Body of pancreas (tissue), 4 donors: ENCODE measurements at regions not wholly inside any gene's neighbourhood (a gene's known extent, or its start where the extent isn't known, plus 50 kb on each side); places are given as distances from the start of the nearest gene placed in this dataset.

ENCODE experiments used
- ATAC-seq: fragments of 150-250 bp; one replicate; pipeline ENCODE4 v1.9.1; 2016
- DNase-seq, 4 donors: peaks; one replicate each; pipeline ENCODE4 v3.0.0-alpha.2; 2019
- H3K27ac ChIP-seq, 4 donors: fragments of 200-600 bp; sonication (generic); 1 replicate in 3 of 4; 2 replicates in 1 of 4; pipeline versions ENCODE4 v1.5.1 to v1.6.1; 2016 to 2019; ENCODE audit warnings: mild to moderate bottlenecking in 1 of 4, mixed read lengths in 1 of 4, moderate library complexity in 1 of 4
- H3K27me3 ChIP-seq, 2 donors: fragments of 200-600 bp; sonication (generic); one replicate each; pipeline ENCODE4 v1.6.0; 2016; ENCODE audit warnings: mild to moderate bottlenecking in 1 of 2
- H3K36me3 ChIP-seq, 2 donors: fragments of 200-600 bp; sonication (generic); replicated peaks in 1 of 2; 2 replicates each; pipeline ENCODE4 v1.5.1; 2016; ENCODE audit warnings: low read depth in 2 of 2; ENCODE audit not compliant: insufficient read depth in 1 of 2
- H3K4me1 ChIP-seq: fragments of 200-600 bp; sonication (generic); one replicate; pipeline ENCODE4 v1.6.0; 2016
- H3K4me3 ChIP-seq, 2 donors: fragments of 200-600 bp; sonication (generic); 1 replicate in 1 of 2; 2 replicates in 1 of 2; pipeline ENCODE4 v1.5.1; 2016 to 2019
- H3K9me3 ChIP-seq, 3 donors: fragments of 200-600 bp; sonication (generic); 1 replicate in 2 of 3; 2 replicates in 1 of 3; pipeline ENCODE4 v1.5.1; 2016
- POLR2A ChIP-seq, 3 donors: fragments of 450-650 bp; IDR thresholded peaks; one replicate each; pipeline ENCODE4 v1.6.1; 2016; ENCODE audit warnings: antibody characterized with exemption in 3 of 3, mild to moderate bottlenecking in 2 of 3
- WGBS, 2 donors: methylation state at CpG; one replicate each; pipeline ENCODE4 v1.1.5; 2017; 5-methylcytosine and 5-hydroxymethylcytosine counted together
- intact Hi-C: fragments of 100-400 bp; cut with DNase I; formaldehyde crosslinking; loops from one replicate; pipeline ENCODE4 v1.15.1; 2023
- TF ChIP-seq, protein P1 (sequence below), 7 experiments: fragments of 450-650 bp in 4 of 7; fragments of 200-600 bp in 3 of 7; sonication (generic) in 3 of 7; IDR thresholded peaks; one replicate each; pipeline ENCODE4 v1.5.1; 2016 to 2019; ENCODE audit warnings: antibody characterized with exemption in 7 of 7

DNA sequence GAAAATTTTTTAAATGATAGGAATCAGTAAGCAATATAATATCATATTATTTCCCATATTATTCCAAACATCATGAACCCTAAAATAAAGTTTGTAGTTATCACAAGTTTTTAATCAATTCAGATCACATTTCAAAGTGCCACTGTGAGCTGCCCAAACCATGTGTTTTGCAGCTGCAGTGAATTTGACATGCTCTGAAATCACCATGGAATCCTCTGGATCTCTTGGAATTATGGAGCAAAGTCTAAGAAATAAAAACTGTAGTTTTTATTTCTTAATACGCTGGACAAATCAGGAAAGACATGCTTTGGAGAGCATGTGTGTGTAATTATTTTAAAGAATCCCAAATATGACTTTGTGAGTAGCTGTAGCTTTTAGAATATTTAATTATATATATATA is 262.7 kb downstream of the ANKRD50 start:
- no peak for DNase-seq
- Histone ChIP-seq H3K9me3 (no peaks in the 10 kb centered on the region), H3K4me3 (no peak overlapping the region), H3K27me3 (no peaks in the 10 kb centered on the region), H3K36me3 (no peaks in the 10 kb centered on the region), H3K4me1 (no peaks in the 10 kb centered on the region), H3K27ac (no peak overlapping the region)
- no peak for ATAC-seq
- TF ChIP-seq, protein P1, sequence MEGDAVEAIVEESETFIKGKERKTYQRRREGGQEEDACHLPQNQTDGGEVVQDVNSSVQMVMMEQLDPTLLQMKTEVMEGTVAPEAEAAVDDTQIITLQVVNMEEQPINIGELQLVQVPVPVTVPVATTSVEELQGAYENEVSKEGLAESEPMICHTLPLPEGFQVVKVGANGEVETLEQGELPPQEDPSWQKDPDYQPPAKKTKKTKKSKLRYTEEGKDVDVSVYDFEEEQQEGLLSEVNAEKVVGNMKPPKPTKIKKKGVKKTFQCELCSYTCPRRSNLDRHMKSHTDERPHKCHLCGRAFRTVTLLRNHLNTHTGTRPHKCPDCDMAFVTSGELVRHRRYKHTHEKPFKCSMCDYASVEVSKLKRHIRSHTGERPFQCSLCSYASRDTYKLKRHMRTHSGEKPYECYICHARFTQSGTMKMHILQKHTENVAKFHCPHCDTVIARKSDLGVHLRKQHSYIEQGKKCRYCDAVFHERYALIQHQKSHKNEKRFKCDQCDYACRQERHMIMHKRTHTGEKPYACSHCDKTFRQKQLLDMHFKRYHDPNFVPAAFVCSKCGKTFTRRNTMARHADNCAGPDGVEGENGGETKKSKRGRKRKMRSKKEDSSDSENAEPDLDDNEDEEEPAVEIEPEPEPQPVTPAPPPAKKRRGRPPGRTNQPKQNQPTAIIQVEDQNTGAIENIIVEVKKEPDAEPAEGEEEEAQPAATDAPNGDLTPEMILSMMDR (IDR thresholded peaks at IDR 0.05), result no peak
- TF ChIP-seq POLR2A (IDR thresholded peaks at IDR 0.05), result no peak
- 85% methylated on average over 1 of the region's 1 CpG for WGBS, 2 donors
- intact Hi-C loops, result no loop called here

DNA sequence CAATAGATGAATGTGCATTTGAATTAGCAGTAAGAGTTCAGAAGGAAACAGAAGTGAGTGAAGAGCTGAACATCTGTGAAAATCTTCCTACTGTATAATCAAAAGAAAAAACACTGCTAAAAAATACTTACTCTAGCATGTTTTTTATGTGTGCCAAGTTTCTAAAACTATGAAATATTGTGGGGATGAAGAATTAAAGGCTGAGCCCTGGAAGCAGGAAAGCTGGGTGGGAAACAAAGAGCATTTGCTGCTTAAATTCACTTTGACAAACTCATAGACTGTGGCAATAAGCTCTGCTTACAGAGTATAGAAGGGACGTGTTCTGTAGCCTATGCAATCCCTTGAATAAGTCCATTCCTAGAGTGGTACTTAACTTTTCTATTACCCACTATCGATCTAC is 261.7 kb downstream of the ANKRD50 start:
- Histone ChIP-seq H3K4me1 (no peaks in the 10 kb centered on the region), H3K27ac (no peak overlapping the region), H3K27me3 (no peaks in the 10 kb centered on the region), H3K4me3 (no peak overlapping the region), H3K9me3 (no peaks in the 10 kb centered on the region), H3K36me3 (no peaks in the 10 kb centered on the region)
- intact Hi-C loops, result no loop called here
- WGBS, 2 donors, result 66 to 73% methylated on average over 2 of the region's 2 CpGs
- DNase-seq, result no peak
- no peak for ATAC-seq
- TF ChIP-seq, protein P1 (IDR thresholded peaks at IDR 0.05), result no peak
- no peak for TF ChIP-seq POLR2A (IDR thresholded peaks at IDR 0.05)

DNA sequence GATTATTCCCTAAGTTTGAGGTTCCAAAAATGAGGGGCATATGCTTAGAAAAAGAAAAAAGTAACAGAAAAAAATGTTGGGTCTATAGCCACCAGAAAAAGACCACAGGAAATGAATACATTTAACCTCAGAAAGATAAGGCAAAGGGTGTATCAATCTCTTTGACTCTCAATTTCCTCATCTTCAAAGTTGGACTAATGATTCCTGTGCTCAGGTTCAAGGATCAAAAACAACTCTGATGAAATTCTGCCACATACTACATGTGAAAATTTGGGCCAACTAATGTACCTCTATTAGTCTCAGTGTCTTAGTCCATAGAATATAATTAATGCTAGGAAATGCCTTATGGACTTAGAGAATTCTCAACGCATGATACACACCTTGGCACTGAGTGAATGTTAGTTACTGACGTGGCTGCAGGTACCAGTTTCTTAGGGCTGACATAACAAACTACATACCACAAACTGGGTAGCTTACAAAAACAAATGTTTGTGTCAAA is 257.7 kb downstream of the ANKRD50 start:
- H3K9me3 ChIP-seq, result no peaks in the 10 kb centered on the region
- WGBS, 2 donors, result 75 to 84% methylated on average over 2 of the region's 2 CpGs
- intact Hi-C loops, result no loop called here
- no peak overlapping the region for H3K4me3 ChIP-seq
- DNase-seq, result no peak
- H3K36me3 ChIP-seq, result no peaks in the 10 kb centered on the region
- TF ChIP-seq, protein P1 (IDR thresholded peaks at IDR 0.05), result no peak
- TF ChIP-seq POLR2A (IDR thresholded peaks at IDR 0.05), result no peak
- ATAC-seq, result no peak
- H3K27me3 ChIP-seq, result no peaks in the 10 kb centered on the region
- no peak overlapping the region for H3K27ac ChIP-seq
- no peaks in the 10 kb centered on the region for H3K4me1 ChIP-seq

DNA sequence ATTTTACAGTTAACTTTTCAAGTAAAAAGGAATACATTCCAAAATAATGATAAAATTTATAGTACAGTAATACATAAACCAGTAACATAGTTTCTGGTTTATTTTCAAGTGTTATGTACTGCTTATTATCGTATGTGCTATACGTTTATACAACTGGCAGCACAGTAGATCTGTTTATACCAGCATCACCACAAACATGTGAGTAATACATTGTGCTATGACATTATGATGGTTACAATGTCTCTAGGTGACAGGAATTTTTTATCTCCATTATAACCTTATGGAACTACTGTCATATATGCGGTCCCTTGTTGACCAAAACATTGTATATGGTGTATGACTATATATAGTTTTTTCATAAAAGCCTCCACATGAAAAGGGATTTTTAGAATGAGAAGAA is 256.9 kb downstream of the ANKRD50 start:
- intact Hi-C loops, result no loop called here
- ATAC-seq (no peak), DNase-seq (no peak)
- Histone ChIP-seq H3K9me3 (no peaks in the 10 kb centered on the region), H3K4me3 (no peak overlapping the region), H3K36me3 (no peaks in the 10 kb centered on the region), H3K27me3 (no peaks in the 10 kb centered on the region), H3K27ac (no peak overlapping the region), H3K4me1 (no peaks in the 10 kb centered on the region)
- TF ChIP-seq, protein P1 (IDR thresholded peaks at IDR 0.05), result no peak
- no peak for TF ChIP-seq POLR2A (IDR thresholded peaks at IDR 0.05)
- WGBS, 2 donors, result 82 to 90% methylated on average over 3 of the region's 3 CpGs

DNA sequence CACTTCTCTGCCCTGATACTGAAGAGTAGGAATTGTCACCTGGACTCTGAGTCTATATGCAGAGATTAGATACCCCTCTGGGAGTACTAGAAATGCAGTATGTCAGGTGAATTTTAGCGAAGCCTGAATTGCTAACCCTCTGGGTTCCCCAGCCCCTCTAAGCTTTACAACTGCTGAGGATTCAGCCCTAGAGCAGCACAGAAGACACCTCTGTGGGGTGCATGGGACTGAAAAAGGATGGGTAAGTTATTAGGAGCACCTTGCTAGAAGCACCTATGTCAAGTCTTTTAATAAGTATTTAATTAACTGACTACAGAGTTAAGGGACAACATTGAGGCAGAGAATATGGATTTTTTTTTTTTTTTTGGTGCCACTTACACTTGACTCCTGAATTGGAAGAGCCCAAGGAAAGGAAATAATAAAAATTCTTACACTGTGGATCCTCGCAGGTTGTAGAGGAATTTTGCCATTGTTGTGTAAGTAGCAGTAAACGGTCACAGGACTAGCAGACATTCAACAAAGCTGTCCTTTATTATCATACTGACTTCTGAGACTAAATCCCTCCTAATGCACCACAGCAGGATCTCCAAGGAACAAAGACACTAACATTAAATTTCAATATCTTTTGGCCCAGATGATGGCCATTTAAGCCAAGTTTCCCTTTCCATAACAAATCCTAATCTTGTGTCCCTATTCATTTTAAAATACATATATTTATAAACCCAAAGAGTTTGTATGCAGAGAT is 253.2 kb downstream of the ANKRD50 start:
- DNase-seq, result no peak
- Histone ChIP-seq H3K4me3 (no peak overlapping the region), H3K9me3 (peaks cover 0 to 9% (median 0%) of the 10 kb centered on the region in 3 donors), H3K27me3 (no peaks in the 10 kb centered on the region), H3K4me1 (no peaks in the 10 kb centered on the region), H3K36me3 (no peaks in the 10 kb centered on the region), H3K27ac (no peak overlapping the region)
- 76 to 91% methylated on average over 3 of the region's 3 CpGs for WGBS, 2 donors
- intact Hi-C loops, result no loop called here
- ATAC-seq, result no peak
- TF ChIP-seq, protein P1 (IDR thresholded peaks at IDR 0.05), result no peak
- TF ChIP-seq POLR2A (IDR thresholded peaks at IDR 0.05), result no peak
